Hematopoietic multipotent progenitor cell treated with erythropoietin and hydrocortisone succinate and interleukin-3 and kit ligand, for 6 days (in vitro differentiated cells): ENCODE measurements at regions not wholly inside any gene's neighbourhood (a gene's known extent, or its start where the extent isn't known, plus 50 kb on each side); places are given as distances from the start of the nearest gene placed in this dataset.
"Not testable (repeated sequence)": the region's sequence is repeated elsewhere in the genome, so short reads cannot be mapped to it uniquely, and the experiment has no call there.

Experiments
- DNase-seq: peaks from one replicate; pipeline ENCODE4 v3.0.0-alpha.2; 2015

DNA sequence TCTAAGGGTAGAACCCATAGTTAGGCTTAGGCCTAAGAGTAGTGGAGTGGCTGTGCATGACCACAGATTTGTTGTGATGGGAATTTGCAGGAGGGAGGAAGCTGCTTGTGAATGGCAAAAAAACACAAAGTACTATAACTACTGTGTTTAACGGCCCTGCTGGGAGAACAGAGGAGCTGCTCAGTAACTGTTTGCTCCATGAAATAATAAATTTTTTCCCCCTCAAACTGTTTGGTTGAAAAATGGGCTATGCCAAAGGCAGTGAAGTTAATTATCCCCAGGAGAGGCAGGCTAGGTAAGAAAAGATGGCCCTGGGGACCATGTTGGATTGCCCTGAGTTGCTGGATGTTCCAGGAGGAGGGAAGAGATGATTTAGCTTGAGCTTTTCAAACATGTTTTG is 216.1 kb upstream of the ADRA1D start:
- no peak for DNase-seq

DNA sequence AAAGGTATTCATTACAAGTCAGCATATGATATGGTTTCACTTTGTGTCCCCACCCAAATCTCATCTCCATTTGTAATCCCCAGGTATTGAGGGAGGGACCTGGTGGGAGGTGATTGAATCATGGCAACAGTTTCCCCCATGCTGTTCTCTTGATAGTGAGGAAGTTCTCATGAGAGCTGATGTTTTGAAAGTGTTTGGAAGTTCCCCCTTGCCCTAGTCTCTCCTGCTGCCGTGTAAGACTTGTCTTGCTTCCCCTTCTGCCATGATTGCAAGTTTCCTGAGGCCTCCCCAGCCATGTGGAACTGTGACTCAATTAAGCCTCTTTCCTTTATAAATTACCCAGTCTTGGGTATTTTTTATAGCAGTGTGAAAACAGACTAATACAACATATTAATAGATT is 213.7 kb upstream of the ADRA1D start:
- not testable (repeated sequence) for DNase-seq

DNA sequence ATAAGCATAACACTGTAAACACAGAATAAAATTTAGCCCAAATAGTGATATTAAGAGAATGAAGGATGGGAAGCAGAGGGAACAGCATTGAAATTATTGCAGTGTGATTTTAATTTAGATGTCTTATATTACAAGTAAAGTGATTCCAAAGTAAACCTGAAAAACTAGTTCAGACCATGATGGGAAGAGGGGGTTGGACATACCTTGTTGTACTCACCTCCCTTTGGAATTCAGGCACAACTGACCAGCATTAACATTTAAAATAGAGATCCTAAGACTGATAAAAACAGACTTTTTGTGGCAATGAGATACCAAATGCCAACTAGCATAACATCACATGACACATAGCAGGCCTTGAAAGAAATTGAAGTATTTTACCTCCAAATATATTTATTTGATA is 210.0 kb upstream of the ADRA1D start:
- no peak for DNase-seq

DNA sequence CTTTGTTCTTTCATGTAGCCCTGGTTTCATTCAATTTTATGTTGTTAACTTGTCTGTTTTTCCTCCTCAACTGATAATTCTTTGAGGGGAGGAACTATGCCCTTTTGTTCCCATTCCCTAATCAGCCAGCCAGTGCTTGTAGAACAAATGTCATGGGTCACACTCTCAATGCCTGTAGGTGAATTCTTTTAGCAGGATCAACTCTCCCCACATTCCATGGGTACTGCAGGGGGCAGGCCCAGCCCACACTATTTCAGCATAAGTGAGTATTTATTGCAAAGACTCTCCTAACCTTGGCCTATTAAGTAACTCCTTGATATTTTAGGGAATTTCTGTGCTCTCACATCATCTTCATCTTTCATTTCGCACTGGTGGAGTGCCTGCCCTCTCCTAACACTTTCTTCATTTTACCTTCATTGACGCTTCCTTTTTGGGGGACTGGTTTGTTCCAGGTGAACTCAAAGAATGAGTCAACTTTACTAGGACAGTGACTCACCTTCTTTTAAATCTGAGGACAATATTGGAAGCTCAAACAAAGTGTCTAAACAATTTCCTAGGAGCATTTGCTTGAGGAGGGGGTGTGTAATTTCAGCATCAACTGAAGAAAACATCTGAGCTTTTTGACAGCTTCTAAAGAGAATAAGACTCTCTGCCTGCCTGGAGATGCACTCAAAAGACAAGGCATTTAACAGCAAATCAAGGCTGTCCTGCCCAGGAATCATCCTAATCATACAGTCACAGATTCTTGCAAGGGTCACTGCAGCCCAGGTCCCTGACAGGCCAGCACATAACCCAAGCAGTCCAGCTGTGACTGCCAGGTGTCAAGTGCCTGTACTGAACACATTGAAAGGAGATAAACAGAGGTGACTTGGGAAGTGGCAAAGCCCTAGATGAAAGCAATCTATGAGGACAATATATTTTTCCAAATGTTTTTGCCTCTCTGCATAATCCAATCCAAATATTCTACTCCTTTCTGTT is 208.8 kb upstream of the ADRA1D start:
- DNase-seq = no peak

DNA sequence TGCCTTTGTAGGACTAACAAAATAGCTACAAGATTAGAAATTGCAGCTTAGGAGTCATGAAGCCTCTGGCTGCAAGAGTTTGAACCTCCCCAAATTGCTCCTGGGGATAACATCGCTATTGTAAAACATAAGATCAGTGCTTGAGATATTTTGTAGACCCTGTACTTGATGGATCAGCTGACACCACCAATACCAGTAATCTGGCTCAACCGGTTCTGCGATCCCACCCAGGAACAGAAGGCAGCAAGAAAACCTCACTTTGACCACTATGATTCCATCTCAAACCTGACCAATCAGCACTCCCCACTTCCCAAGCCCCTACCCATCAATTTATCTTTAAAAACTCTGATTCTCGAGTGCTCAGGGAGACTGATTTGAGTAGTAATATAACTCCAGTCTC is 206.9 kb upstream of the ADRA1D start:
- DNase-seq = no peak

DNA sequence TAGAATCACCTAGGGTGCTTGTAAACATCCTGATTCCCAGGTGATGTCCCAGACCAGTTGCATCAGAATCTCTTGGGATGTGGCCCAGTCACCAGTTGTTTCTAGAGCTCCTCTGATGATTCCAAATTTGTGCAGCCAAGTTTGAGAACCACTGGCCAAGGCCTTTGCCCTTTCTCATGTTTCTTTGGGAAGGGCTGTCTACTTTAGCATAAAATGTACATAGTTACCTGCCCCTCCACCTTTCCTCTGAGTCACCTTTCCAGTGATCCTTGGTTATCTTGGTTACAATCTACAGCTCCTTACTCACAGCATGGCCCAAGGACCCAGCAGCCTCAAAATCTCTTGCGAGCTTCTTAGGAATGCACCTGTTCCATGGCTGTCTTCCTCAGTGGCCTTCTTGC is 206.2 kb upstream of the ADRA1D start:
- no peak for DNase-seq

DNA sequence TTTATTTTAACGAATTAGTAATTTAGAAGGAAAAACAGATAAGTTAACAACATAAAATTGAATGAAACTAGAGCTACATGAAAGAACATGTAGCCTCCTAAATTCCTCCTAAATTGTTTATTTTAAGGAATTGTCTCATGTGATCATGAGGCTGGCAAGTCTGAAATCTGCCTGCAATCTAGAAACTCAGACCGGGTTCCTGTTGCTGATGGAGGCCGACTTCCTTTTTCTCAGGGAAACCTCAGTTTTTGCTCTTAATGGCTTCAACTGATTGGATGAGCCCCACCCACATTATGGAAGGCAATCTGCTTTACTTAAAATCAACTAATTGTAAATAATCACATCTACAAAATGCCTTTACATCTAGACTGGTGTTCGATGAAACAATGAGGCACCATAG is 205.0 kb upstream of the ADRA1D start:
- DNase-seq = no peak

DNA sequence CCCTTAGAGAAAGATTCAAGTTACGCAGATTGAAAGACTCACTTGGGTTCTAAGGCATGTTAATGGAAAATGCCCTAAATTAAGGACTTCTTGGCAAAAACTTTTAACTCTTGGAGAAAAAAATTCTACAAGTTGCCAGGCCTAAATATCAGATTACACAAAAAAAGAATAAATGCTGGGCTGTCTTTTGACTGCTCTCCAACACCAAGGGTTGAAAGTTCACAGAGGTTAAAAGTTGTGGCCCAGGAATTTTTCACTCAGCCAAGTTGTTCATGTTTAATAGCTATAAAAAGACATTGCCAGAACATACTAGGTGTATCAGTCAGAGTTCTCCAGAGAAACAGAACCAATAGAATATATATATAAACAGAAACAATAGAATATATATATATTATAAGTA is 204.3 kb upstream of the ADRA1D start:
- DNase-seq = no peak

DNA sequence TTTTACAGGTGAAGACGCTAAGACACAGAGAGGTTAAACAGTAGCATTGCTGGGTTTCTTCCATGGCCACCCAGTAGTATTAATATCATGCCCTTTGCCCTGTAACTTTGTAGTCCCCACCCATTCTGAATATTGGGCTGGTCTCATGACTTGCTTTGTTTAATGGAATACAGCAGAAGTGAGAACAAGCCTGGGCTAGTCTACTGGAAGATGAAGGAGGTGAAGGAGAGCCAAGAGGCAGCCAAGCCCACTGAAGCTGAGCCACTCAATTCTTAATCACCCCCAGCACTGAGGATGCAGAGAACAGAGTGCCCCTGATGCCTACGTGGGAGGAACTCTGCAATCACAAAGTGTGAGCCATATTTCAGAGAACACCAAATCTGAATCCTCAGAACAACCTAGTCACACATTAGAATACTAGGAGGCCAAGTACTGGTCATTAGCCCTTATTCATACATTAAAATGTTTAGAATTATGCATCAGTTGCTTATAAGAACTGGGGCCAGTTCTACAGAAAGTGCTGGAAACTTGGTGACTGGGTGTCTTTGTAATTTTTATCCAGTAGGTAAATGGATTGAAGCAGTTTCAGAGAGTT is 202.5 kb upstream of the ADRA1D start:
- no peak for DNase-seq

DNA sequence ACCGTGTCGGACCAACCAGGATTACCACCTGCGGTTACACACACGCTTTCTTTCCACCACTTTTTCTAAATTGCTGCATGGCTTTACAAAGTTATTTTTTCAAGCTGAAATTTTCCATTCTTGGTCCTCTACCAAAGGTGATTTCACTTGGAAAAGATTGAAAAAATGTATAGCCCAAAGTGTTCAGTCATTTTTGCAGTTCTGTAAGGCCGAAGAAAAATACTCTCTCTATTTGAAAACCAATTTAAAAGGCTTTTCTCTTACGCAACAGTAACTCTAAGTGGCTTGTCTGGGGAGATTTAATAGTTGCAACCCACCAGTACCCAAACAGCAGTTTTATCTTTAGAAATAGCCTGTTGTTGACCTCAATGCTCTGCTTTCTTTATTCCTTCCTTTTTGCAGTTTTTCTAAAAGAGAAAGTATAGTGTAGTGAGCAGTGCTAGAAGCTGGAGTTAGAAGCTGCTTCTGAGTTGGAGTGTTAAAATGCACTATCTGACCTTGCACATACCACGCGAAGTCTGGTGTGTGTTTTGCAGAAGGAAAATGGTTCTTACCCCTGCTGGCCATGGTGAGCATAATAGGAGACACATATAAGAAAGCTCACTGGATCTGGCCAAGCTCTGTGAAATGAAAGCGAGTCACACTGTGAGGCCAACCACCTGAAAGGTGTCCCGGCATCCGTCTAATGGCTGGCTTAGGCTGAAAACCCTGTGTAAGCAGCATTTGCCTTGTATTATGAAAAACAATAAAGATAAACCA is 201.0 kb upstream of the ADRA1D start:
- peak; percentile 21 for DNase-seq

DNA sequence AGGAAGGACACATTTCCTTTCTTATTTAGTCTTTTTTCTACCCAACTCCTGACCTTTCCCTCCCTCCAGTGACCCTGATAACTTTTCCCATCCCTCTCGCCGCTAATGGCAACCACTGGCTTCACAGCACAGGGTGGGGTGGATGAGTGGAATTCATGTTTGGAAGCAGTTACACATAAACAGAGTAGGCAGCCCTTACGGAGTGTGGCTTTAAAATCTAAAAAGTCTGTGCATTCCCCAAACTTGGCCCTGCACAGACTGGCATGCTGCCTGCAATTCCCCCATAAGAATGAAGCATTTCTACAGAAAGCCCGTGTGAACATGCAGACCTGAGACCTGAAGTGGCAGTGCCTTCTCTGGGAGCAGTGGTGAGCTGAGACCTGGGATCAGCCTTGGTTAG is 196.7 kb upstream of the ADRA1D start:
- DNase-seq = no peak

DNA sequence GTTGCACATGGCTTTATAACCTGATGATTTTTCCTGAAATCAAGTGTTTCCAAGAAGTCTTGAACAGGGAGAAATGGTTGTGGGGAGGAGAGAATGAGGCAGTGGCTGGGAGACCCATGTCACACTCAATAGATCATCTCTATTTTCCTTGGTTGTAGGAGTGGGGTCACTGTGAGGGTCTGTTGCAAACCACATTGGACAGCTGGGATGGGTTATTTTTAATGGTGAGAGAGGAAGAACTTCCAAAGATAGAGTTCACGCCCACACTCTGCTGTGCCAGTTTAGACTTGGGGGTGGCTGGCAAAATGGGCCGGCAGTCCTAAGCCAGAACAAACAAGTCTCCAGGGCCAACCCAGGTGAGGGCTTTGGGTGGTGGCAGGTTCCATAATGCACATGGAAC is 196.2 kb upstream of the ADRA1D start:
- DNase-seq = no peak

DNA sequence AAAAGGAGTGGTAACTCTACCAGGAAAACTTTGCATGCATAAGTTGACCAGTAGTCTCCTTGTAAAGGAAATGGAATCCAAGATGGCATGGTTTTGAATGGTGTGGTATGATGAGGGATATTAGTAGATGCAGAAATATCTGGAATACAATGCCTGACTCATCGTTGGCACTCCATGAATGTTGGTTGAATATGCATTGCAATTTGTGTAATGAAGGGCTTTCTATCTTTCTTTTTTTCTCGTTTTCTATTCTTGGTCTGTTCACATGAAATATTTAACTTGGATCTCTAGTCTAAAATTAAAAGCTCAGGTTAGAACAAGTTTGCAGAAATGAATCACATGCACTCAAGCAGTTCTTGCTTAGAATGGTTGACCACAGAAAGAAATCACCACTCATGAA is 195.3 kb upstream of the ADRA1D start:
- no peak for DNase-seq

DNA sequence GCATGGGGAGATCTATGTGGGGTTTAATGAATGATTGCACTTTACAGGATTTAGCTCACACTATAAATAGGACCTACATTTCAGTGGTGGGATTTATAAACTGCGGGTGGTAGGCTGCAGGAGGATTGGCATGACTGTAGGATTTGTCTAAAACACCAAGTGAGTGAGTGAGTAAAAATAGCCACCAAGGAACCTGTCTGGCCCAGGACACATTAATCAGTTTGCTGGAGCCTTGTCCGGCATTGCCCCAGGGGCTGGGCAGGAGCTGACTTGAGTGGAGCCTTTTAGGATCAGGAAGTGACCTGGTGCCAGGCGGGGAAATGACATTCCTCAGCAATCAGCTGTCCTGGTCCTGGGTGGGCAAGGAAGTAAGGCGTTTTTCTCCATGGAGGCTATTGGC is 193.9 kb upstream of the ADRA1D start:
- DNase-seq = no peak

DNA sequence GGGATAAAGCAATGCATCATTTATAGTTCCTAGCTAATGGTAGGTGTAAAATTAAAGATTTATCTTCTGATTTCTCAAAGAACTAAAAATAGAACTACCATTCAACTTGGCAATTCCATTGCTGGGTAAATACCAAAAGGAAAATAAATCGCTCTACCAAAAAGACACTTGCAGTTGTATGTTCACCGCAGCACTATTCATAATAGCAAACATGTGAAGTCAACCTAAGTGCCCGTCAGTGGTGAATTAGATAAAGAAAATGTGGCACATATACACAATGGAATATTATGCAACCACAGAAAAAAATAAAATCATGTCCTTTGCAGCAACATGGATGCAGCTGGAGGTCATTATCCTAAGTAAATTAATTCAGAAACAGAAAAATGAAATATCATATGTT is 192.8 kb upstream of the ADRA1D start:
- no peak for DNase-seq

DNA sequence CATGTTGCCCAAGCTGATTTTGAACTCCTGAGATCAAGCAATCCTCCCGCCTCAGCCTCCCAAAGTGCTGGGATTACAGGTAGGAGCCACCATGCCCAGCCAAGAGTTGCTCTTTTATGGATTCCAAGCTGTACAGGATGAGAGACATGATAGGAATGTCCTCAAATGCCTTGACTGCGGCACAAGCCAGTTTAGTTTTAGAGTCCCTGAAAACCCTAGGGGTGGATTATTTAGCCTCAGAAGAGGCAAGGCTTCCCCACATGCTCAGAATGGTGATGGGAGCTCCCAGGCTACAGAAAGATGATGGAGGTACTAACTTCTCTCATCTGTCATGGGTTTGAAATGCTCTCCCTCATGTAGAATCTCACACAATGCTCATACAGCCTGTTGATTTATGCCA is 192.1 kb upstream of the ADRA1D start:
- no peak for DNase-seq

DNA sequence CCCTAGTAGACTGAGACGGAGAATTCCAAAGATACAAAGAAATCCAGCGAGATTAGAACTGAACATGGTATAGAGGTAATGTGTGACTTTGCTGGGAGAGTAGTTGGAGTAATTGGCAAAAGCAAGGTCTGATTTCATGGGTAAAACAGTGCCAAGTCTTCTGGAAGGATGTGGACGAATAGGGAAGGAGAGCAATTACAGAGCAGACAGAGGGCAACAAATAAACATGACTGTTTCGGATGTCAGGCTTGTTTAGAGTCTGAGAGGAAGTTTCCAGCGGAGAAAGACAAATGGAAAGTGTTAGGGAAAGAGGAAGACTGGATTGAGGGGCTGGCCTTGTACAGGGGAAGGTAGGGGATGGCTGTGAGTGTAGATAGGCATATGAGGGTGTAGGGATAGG is 190.4 kb upstream of the ADRA1D start:
- DNase-seq = no peak

DNA sequence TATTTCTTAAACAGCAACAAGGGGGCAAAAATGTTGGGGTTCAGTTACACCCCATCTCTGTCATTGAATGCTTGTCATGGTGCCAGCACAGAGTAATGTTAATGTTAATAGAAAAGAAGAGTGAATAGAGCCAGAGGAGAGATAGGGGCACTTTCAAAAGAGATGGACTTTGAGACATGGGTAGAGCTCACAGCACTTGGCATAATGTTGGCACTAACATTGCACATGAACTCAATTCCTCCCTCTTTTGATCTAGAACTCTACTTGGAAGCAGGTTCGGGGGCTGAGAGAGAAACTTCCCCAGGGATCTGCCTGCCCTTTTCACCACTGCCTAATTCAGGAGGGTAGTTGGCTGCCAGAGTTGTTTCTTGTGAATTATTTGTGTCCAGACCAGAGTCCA is 188.0 kb upstream of the ADRA1D start:
- DNase-seq = no peak

DNA sequence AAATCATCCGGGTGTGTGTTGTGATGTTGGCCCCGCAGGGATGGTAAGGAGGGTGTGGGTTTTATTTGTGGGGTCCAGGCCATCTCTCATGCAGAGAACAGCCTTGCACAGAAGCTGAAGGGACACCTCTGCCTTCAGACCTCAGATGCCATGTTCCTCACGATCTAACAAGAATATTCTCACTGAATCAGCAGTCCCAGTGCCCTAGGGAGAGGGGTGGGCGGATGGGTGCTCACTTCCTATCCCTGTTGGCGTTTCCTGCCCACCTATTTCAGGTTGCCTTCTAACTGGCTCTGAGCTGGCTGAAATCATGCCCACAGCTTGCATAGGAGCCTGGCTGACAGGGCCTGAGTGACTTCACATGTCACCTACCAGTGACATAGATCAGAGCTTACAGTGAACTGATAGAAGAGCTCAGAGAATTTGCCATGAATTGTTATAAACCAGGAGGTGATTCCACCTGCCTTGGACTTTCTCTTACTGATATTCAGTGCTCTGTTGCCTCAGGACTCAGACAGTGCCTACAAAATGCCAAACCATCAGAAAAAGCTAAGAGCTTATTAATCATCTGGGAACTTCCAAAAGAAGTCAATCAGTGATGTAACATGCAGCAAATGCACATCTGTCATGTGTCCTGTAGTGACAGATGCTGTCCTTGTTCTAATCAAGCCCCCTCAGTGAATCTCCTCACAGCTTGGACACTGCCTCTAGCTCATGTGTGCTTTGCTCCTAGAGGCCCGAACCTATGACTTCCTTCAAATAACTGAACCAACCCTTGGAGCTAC is 186.8 kb upstream of the ADRA1D start:
- DNase-seq = no peak

DNA sequence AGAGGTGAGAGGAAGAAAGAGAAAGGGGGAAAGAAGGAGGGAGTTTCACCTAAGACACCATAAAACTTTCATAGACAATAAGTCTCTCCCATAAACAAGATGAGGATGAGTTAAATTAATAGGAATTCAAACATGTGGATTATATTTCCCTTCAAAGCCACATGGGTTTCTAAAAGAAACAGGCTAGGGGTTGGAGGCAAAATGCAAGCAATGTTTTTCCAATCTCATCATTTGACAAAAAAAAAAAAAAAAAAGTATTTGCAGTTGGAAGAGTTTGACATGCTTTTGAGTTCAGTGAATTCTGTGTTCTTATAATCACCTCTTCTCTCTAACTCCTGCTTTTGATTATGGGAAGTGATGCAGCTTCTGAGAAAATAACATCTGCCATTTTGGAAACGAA is 186.1 kb upstream of the ADRA1D start:
- DNase-seq = no peak

DNA sequence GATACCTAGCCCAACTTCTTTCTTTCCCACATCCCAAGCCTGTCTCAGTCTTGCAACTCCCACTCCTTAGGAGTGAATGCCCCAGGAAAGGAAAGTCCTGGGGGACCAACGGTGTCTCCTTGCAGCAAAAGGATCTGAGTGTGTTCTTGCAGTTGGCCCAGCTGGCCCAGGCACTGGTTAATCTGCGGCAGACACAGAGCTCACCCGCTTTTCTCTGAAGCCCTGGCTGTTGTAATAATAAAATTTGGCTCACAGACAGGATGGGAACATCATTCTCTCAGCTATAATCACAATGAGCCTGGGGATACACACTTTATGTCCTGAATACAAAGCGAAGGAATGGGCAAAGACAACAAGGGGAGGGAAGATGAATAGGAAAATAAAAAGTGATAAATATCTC is 185.6 kb upstream of the ADRA1D start:
- DNase-seq = no peak

DNA sequence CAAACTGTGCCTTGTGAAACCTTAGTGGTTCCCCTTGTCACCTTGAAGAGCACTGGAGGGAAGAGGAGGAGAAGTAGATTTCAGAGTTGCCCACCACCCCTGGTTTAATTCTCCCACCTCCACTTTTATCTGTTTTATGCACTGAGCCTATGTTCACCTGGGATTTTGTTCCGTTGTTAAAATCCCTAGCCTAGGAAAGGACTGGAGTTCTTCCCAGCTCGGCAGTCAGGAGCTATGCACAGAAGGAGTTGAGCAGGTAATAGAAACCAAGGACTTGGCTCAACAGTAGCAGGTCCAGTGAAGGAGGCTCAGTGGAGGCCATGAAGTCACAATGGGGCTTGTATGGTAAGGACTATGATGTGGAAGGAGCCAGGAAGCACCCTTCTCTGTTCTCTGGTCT is 182.4 kb upstream of the ADRA1D start:
- DNase-seq = no peak

DNA sequence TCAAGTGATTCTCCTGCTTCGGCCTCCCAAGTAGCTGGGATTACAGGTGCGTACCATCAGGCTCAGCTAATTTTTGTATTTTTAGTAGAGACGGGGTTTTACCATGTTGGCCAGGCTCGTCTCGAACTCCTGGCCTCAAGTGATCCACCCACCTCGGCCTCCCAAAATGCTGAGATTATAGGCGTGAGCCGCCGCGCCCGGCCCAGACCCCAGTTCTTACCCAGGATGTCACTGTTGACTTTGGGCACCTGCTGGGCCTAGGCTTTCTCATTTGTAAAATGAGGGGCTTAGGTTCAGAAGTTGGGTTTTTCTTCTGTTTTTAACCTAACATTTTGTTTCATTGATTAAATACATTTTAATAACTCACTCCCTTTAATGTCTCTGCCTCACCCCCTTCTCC is 181.7 kb upstream of the ADRA1D start:
- DNase-seq = not testable (repeated sequence)
